PFSK-1 (cell line): ENCODE measurements at regions not wholly inside any gene's neighbourhood (a gene's known extent, or its start where the extent isn't known, plus 50 kb on each side); places are given as distances from the start of the nearest gene placed in this dataset.

Experiments
- FOXP2 ChIP-seq: optimal IDR thresholded peaks from 2 replicates; pipeline ENCODE3; 2011; ENCODE audit warnings: borderline replicate concordance, control low read depth, inconsistent platforms; ENCODE audit not compliant: insufficient read depth; ENCODE audit errors: extremely low read length, extremely low read depth
- POLR2AphosphoS5 ChIP-seq: IDR thresholded peaks from 2 replicates; pipeline ENCODE4 v1.6.1; 2012; ENCODE audit warnings: low read depth, mild to moderate bottlenecking, control low read depth, low read length, moderate library complexity
- SIN3A ChIP-seq: IDR thresholded peaks from 2 replicates; pipeline ENCODE4 v1.6.1; 2012; ENCODE audit warnings: mild to moderate bottlenecking, low read length, moderate library complexity, borderline replicate concordance; ENCODE audit not compliant: insufficient read depth
- TAF1 ChIP-seq: IDR thresholded peaks from 2 replicates; pipeline ENCODE4 v1.6.1; 2012; ENCODE audit warnings: low read length, control low read depth, borderline replicate concordance; ENCODE audit not compliant: insufficient read depth
- TF ChIP-seq, protein P1 (sequence below), 2 experiments: IDR thresholded peaks; 2 replicates each; pipeline versions ENCODE4 v1.6.1 to v1.8.0; 2011 to 2012; ENCODE audit warnings: low read depth in 2 of 2, low read length in 2 of 2, control low read depth in 1 of 2, inconsistent platforms in 1 of 2, mild to moderate bottlenecking in 1 of 2, moderate library complexity in 1 of 2; ENCODE audit not compliant: insufficient read depth in 1 of 2

DNA sequence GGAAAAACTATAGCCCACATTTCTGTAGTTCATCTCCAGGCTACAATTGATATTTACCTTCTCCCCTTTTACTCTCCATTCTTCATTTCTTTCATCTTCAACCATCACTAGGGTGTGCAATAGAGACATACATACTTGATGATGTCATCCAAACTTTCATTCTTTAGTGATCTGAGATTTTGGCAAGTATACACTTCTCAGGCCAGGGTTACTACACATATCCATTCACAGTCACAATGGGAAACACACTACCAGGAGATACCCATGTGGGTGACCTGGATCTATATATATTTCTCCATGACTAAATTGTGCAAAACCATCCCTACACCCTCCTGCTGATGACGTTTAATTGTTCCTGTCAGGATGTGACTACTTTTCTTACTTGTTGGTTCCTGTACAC, 769.5 kb upstream of the DPPA4 start:
- no peak for TF ChIP-seq FOXP2

DNA sequence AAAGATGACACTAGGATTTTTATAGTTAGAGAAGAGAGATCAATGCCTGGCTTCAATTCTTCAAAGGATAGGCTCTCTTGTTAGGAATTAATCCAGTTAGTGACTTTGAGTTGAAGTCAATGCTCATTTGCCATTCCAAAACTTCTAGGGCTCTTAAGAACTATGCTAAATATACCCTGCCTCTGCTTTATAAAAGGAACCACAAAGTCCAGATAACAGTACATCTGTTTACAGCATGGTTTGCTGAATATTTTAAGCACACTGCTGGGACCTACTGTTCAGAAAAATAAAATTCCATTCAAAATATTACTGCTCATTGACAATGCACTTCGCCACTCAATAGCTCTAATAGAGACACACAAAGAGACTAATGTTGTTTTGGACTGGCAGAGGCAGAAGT, 786.6 kb upstream of the DPPA4 start:
- TF ChIP-seq FOXP2 (no peak), POLR2AphosphoS5 (no peak), TAF1 (no peak), SIN3A (no peak)
- TF ChIP-seq, protein P1, sequence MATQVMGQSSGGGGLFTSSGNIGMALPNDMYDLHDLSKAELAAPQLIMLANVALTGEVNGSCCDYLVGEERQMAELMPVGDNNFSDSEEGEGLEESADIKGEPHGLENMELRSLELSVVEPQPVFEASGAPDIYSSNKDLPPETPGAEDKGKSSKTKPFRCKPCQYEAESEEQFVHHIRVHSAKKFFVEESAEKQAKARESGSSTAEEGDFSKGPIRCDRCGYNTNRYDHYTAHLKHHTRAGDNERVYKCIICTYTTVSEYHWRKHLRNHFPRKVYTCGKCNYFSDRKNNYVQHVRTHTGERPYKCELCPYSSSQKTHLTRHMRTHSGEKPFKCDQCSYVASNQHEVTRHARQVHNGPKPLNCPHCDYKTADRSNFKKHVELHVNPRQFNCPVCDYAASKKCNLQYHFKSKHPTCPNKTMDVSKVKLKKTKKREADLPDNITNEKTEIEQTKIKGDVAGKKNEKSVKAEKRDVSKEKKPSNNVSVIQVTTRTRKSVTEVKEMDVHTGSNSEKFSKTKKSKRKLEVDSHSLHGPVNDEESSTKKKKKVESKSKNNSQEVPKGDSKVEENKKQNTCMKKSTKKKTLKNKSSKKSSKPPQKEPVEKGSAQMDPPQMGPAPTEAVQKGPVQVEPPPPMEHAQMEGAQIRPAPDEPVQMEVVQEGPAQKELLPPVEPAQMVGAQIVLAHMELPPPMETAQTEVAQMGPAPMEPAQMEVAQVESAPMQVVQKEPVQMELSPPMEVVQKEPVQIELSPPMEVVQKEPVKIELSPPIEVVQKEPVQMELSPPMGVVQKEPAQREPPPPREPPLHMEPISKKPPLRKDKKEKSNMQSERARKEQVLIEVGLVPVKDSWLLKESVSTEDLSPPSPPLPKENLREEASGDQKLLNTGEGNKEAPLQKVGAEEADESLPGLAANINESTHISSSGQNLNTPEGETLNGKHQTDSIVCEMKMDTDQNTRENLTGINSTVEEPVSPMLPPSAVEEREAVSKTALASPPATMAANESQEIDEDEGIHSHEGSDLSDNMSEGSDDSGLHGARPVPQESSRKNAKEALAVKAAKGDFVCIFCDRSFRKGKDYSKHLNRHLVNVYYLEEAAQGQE (IDR thresholded peaks at IDR 0.05; ENCODE audit: insufficient read depth in 1 of 2, low read depth in 2 of 2, low read length in 2 of 2) = no peak

DNA sequence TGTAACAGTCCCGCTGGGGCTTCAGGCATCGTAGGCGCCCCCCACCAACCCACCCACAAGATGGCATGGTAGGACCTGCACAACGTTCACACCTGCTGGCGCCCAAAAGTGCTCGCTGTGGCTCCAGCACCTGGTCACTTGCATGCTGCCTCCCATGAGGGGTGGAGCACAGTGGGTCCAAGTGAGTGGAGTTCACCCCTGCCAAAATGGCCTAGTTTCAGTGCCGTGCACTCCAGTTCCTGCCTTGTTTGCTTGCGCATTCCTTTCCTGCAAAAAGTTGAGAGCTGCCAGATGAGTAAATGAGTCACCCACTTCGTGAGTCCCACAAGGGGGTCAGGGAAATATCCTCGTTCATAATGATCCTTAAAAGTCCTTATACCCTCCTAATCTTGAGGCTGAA, 788.7 kb upstream of the DPPA4 start:
- TF ChIP-seq SIN3A (no peak), POLR2AphosphoS5 (no peak), FOXP2 (no peak), TAF1 (no peak)
- TF ChIP-seq, protein P1 (IDR thresholded peaks at IDR 0.05; ENCODE audit: insufficient read depth in 1 of 2, low read depth in 2 of 2, low read length in 2 of 2) = no peak

DNA sequence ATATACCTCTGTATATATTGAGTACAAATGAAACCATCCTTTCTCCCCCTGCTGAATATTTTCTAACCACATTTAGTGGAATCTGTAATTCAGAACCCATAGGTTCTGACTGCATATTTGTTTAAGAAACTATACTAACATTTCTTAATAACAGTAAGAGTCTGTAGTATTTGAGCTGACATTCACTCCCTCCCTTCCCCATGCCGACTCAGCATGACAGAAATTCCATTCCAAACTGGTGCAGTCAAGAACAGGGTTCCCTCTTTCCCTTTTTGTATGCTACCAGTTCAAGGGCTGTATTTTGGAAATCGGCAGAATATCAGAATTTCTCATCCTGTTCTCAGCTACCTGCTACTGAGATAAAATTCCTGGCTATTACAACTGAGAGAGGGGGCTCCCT, 796.6 kb upstream of the DPPA4 start:
- TF ChIP-seq, protein P1 (IDR thresholded peaks at IDR 0.05; ENCODE audit: insufficient read depth in 1 of 2, low read depth in 2 of 2, low read length in 2 of 2) = no peak
- TF ChIP-seq SIN3A (no peak), POLR2AphosphoS5 (no peak), FOXP2 (no peak), TAF1 (no peak)

DNA sequence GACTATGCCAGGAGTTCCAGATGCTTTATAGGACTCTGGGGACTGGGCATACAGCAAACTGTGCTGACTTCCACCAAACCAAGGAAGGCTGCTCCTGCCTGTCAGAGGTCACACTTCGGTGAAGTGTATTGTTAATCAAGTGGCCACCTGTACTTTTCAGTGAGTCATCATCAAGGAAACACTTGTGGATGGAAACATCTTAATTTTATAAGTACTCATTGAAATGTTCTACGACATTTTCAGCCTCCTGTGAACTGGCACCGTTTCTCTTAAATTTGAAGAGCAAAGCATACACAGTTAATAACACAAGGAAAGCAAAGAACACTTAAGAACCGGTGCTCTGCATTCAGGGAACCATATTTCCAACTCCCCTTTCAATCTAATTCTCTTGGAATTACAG, 801.7 kb upstream of the DPPA4 start:
- TF ChIP-seq FOXP2 = no peak
- TF ChIP-seq TAF1 = no peak
- no peak for TF ChIP-seq POLR2AphosphoS5

DNA sequence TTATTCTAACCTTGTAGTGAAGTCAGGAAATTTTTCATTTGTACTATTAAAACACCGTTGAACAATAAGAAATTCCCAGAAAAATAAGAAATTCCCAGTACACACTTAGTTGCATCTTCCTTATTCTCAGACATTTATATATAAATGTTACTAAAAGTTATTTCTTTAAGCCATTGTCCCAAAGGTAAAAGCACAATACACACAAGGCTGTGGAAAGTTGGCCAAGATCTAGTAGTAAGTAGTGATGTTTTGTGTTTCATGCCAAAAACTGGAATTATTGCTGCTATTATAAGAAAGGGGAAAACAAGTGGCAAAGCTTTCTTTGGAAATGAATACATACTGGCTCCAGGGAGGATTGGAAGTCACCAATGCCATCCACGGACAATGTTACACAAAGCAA, 802.5 kb upstream of the DPPA4 start:
- TF ChIP-seq TAF1 (no peak), POLR2AphosphoS5 (no peak), FOXP2 (no peak), SIN3A (no peak)
- TF ChIP-seq, protein P1 (IDR thresholded peaks at IDR 0.05; ENCODE audit: insufficient read depth in 1 of 2, low read depth in 2 of 2, low read length in 2 of 2) = no peak
